ENCODE measurements at regions not wholly inside any gene's neighbourhood (a gene's known extent, or its start where the extent isn't known, plus 50 kb on each side); places are given as distances from the start of the nearest gene placed in this dataset.

- TF ChIP-seq CTCF (optimal IDR thresholded peaks at IDR 0.05 in 1 of 3, IDR thresholded peaks at IDR 0.05 in 1 of 3, conservative IDR thresholded peaks at IDR 0.05 in 1 of 3; ENCODE audit: extremely low read depth in 1 of 3, insufficient read depth in 2 of 3, low read length in 3 of 3) (no peak), EZH2 (IDR thresholded peaks at IDR 0.05; ENCODE audit: low read length) (no peak)
Observed at GRCh38 chr9:87346061-87346665, 151.5 kb upstream of the DAPK1 start.
